Stomach (tissue), 8 donors: ENCODE measurements at regions not wholly inside any gene's neighbourhood (a gene's known extent, or its start where the extent isn't known, plus 50 kb on each side); places are given as distances from the start of the nearest gene placed in this dataset.

Source experiments
- DNase-seq, 2 donors: peaks; one replicate each; pipeline versions ENCODE4 v3.0.0 to v3.0.0-alpha.2; 2013 to 2019
- H3K27ac ChIP-seq, 5 donors: fragments of 200-600 bp in 4 of 5; sonication (generic) in 4 of 5; one replicate each; pipeline ENCODE4 v1.5.1; 2013 to 2019; ENCODE audit warnings: mild to moderate bottlenecking in 1 of 5, moderate library complexity in 1 of 5
- H3K27me3 ChIP-seq, 3 donors: fragments of 200-600 bp; sonication (generic); one replicate each; pipeline ENCODE4 v1.5.1; 2017 to 2019; ENCODE audit warnings: mixed run types in 1 of 3
- H3K36me3 ChIP-seq, 4 donors: fragments of 200-600 bp; sonication (generic); 1 replicate in 3 of 4; 2 replicates in 1 of 4; pipeline ENCODE4 v1.5.1; 2016 to 2019
- H3K4me1 ChIP-seq, 4 donors: fragments of 200-600 bp; sonication (generic); one replicate each; pipeline ENCODE4 v1.5.1; 2016 to 2019
- H3K4me3 ChIP-seq, 4 donors: fragments of 200-600 bp; sonication (generic) in 3 of 4; one replicate each; pipeline ENCODE4 v1.5.1; 2016 to 2019; ENCODE audit warnings: mild to moderate bottlenecking in 1 of 4
- H3K9me3 ChIP-seq, 4 donors: fragments of 200-600 bp; sonication (generic); one replicate each; pipeline ENCODE4 v1.5.1; 2016 to 2019
- CTCF ChIP-seq, 7 experiments: fragments of 450-650 bp in 4 of 7; fragments of 200-600 bp in 3 of 7; sonication (generic) in 3 of 7; IDR thresholded peaks; one replicate each; pipeline ENCODE4 v1.5.1; 2016 to 2019; ENCODE audit warnings: antibody characterized with exemption in 7 of 7, control low read depth in 2 of 7, mild to moderate bottlenecking in 1 of 7
- EP300 ChIP-seq: sonication (generic); formaldehyde crosslinking; IDR thresholded peaks from one replicate; pipeline ENCODE4 v1.6.1; 2017; ENCODE audit warnings: antibody characterized with exemption
- POLR2A ChIP-seq, 4 donors: fragments of 450-650 bp; IDR thresholded peaks; one replicate each; pipeline ENCODE4 v1.6.1; 2016; ENCODE audit warnings: antibody characterized with exemption in 4 of 4, control low read depth in 2 of 4, mild to moderate bottlenecking in 1 of 4, moderate library complexity in 1 of 4
- POLR2AphosphoS5 ChIP-seq, 3 donors: sonication (generic); formaldehyde crosslinking; IDR thresholded peaks; one replicate each; pipeline ENCODE4 v1.6.1; 2016; ENCODE audit warnings: antibody characterized with exemption in 3 of 3
- WGBS, 5 donors: extraction: QIAGEN DNeasy Blood & Tissue Kit in 3 of 5; methylation state at CpG; one replicate each; pipeline versions ENCODE4 v1.1.5 to v1.1.7; 2013 to 2018; 5-methylcytosine and 5-hydroxymethylcytosine counted together
- intact Hi-C: fragments of 100-400 bp; cut with DNase I; formaldehyde crosslinking; loops from one replicate; pipeline ENCODE4 v1.15.1; 2023; ENCODE audit warnings: low total_unique reads
- donor health status: healthy with polysubstance abuse.
- donor health status: Bipolar disorder and iron deficiency.
- donor health status: healthy.

- Histone ChIP-seq H3K27ac (peak overlapping the region in 4 of 5 donors; percentile 10 to 65 (median 23)), H3K27me3 (peaks cover 0 to 53% (median 4%) of the 10 kb centered on the region in 3 donors), H3K9me3 (no peaks in the 10 kb centered on the region), H3K4me1 (peaks cover 0 to 28% (median 6%) of the 10 kb centered on the region in 4 donors), H3K36me3 (no peaks in the 10 kb centered on the region), H3K4me3 (no peak overlapping the region)
- peak in 1 of 2 donors; percentile 85 for DNase-seq
- TF ChIP-seq CTCF (IDR thresholded peaks at IDR 0.05): no peak
- TF ChIP-seq POLR2A (IDR thresholded peaks at IDR 0.05): no peak
- no peak for TF ChIP-seq EP300
- no peak for TF ChIP-seq POLR2AphosphoS5 (IDR thresholded peaks at IDR 0.05)
- 41 to 59% (median 59%) methylated on average over 11 of the region's 11 CpGs for WGBS, 5 donors
- intact Hi-C loops: no loop called here
These were observed 101.9 kb upstream of the COL5A1 start for GRCh38 chr9:134539586-134540194.

- DNase-seq: peak in 1 of 2 donors; percentile 53
- H3K27me3 ChIP-seq: peaks cover 0 to 47% (median 4%) of the 10 kb centered on the region in 3 donors
- no peak overlapping the region for H3K4me3 ChIP-seq
- H3K36me3 ChIP-seq: no peaks in the 10 kb centered on the region
- peaks cover 0 to 31% (median 8%) of the 10 kb centered on the region in 4 donors for H3K4me1 ChIP-seq
- intact Hi-C loops: no loop called here
- no peaks in the 10 kb centered on the region for H3K9me3 ChIP-seq
- 75 to 82% (median 78%) methylated on average over 19 of the region's 19 CpGs for WGBS, 5 donors
- peak overlapping the region in 3 of 5 donors; percentile 8 to 26 (median 20) for H3K27ac ChIP-seq
- TF ChIP-seq POLR2AphosphoS5 (IDR thresholded peaks at IDR 0.05): no peak
- no peak for TF ChIP-seq POLR2A (IDR thresholded peaks at IDR 0.05)
- no peak for TF ChIP-seq CTCF (IDR thresholded peaks at IDR 0.05)
- TF ChIP-seq EP300: no peak
These were observed 101.1 kb upstream of the COL5A1 start for GRCh38 chr9:134540276-134541096.

DNA sequence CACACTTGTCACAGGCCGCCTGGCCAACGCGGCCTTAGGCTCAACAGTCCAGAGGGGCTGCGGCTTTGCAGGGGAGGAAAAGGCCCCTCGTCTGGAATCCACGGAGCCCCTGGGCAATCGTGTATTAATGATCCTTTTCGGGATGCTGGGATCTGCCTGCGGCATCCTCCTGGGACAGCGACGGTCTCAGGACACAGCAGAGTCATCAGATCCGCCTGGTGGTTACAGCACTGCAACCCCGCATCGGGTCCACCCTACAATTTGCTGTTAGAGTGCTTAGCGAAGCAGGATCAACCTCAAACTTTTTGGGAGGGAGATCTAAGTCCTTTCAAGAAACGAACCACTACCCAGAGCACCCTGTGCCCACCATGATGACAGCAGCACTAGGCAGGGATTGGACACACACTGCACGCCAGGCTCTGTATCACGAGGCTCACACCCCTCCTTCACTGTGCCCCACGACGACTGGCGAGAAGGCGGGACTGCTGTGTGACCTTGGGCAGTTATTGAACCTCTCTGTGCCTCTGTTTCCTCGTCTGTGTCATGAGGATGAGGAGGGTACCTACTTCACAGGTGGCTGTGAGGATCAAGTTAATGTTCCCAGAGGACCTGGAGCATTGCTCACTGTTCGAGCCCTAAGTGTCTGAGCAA lies 100.4 kb upstream of the COL5A1 start:
- Histone ChIP-seq H3K9me3 (no peaks in the 10 kb centered on the region), H3K4me3 (no peak overlapping the region), H3K27ac (no peak overlapping the region), H3K27me3 (peaks cover 0 to 48% (median 6%) of the 10 kb centered on the region in 3 donors), H3K4me1 (peaks cover 0 to 36% (median 11%) of the 10 kb centered on the region in 4 donors), H3K36me3 (no peaks in the 10 kb centered on the region)
- WGBS, 5 donors: 85 to 92% (median 91%) methylated on average over 24 of the region's 24 CpGs
- DNase-seq: no peak
- intact Hi-C loops: no loop called here
- TF ChIP-seq CTCF (IDR thresholded peaks at IDR 0.05): no peak
- no peak for TF ChIP-seq POLR2AphosphoS5 (IDR thresholded peaks at IDR 0.05)
- TF ChIP-seq POLR2A (IDR thresholded peaks at IDR 0.05): no peak
- TF ChIP-seq EP300: no peak
